ENCODE measurements at regions not wholly inside any gene's neighbourhood (a gene's known extent, or its start where the extent isn't known, plus 50 kb on each side); places are given as distances from the start of the nearest gene placed in this dataset.

- TF ChIP-seq CTCF (IDR thresholded peaks at IDR 0.05 in 8 of 11, conservative IDR thresholded peaks at IDR 0.05 in 3 of 11) (no peak), POLR2A (IDR thresholded peaks at IDR 0.05) (no peak)
These were observed 133.6 kb upstream of the RASGEF1B start for GRCh38 chr4:81605271-81605670.

All from spleen (tissue), 7 donors.